ENCODE measurements at regions not wholly inside any gene's neighbourhood (a gene's known extent, or its start where the extent isn't known, plus 50 kb on each side); places are given as distances from the start of the nearest gene placed in this dataset.

- DNase-seq, result no peak
These were observed 89.0 kb downstream of the EFNB1 start for GRCh38 chrX:68917799-68918198.

- DNase-seq, result no peak
These were observed 88.1 kb downstream of the EFNB1 start for GRCh38 chrX:68916891-68917290.

GRCh38 chrX:68915778-68916177, 87.0 kb downstream of the EFNB1 start:
- DNase-seq, result no peak

- no peak for DNase-seq
These were observed 85.7 kb downstream of the EFNB1 start for GRCh38 chrX:68914479-68914946.

GRCh38 chrX:68913249-68913547, 84.4 kb downstream of the EFNB1 start:
- DNase-seq, result no peak

GRCh38 chrX:68912113-68912512, 83.3 kb downstream of the EFNB1 start:
- no peak for DNase-seq

GRCh38 chrX:68910731-68911428, 82.1 kb downstream of the EFNB1 start:
- DNase-seq, result no peak

GRCh38 chrX:68909945-68910344, 81.1 kb downstream of the EFNB1 start:
- DNase-seq, result no peak

- no peak for DNase-seq
These were observed 79.2 kb downstream of the EFNB1 start for GRCh38 chrX:68908071-68908470.

GRCh38 chrX:68902706-68903504, 74.1 kb downstream of the EFNB1 start:
- no peak for DNase-seq

GRCh38 chrX:68901519-68901918, 72.7 kb downstream of the EFNB1 start:
- no peak for DNase-seq

- no peak for DNase-seq
These were observed 69.8 kb downstream of the EFNB1 start for GRCh38 chrX:68898598-68898997.

- DNase-seq, result no peak
These were observed 68.5 kb downstream of the EFNB1 start for GRCh38 chrX:68897118-68897945.

- no peak for DNase-seq
These were observed 67.8 kb downstream of the EFNB1 start for GRCh38 chrX:68896581-68896980.

- DNase-seq, result no peak
These were observed 67.0 kb downstream of the EFNB1 start for GRCh38 chrX:68895778-68896177.

- DNase-seq, result peak; percentile 21
These were observed 66.5 kb downstream of the EFNB1 start for GRCh38 chrX:68895341-68895755.

- peak; percentile 49 for DNase-seq
These were observed 65.9 kb downstream of the EFNB1 start for GRCh38 chrX:68894513-68895340.

- DNase-seq, result no peak
These were observed 65.3 kb downstream of the EFNB1 start for GRCh38 chrX:68894142-68894512.

GRCh38 chrX:68892651-68893050, 63.8 kb downstream of the EFNB1 start:
- no peak for DNase-seq

- no peak for DNase-seq
These were observed 63.3 kb downstream of the EFNB1 start for GRCh38 chrX:68892134-68892533.

All from DMS79 (cell line).